T-helper 2 cell (primary cell): ENCODE measurements at regions not wholly inside any gene's neighbourhood (a gene's known extent, or its start where the extent isn't known, plus 50 kb on each side); places are given as distances from the start of the nearest gene placed in this dataset.

Experiments used
- DNase-seq, 5 experiments: peaks; one replicate each; pipeline versions ENCODE4 v3.0.0 to v3.0.0-alpha.2; 2012 to 2022

DNA sequence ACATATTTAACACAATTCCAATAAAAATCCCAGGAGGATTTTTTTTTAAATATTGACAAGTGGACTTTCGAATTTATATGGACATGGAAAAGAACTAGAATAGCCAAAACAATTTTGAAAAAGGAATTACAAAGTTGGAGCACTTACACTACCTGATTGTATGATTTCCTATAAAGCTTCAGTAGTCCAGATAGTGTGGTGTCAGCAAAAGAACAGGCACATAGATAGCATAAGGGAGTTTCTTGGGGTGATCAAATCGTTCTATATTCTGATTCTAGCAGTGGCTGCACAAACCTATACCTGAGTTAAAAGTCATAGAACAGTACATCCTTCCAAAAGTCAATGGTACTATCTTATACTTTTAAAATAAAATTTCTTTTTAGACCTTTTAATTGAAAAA is 66.4 kb upstream of the CES5A start:
- no peak for DNase-seq

- no peak for DNase-seq
These were observed 63.0 kb upstream of the CES5A start for GRCh38 chr16:55938126-55938525.

- DNase-seq = no peak
These were observed 57.9 kb upstream of the CES5A start for GRCh38 chr16:55933038-55933437.

DNA sequence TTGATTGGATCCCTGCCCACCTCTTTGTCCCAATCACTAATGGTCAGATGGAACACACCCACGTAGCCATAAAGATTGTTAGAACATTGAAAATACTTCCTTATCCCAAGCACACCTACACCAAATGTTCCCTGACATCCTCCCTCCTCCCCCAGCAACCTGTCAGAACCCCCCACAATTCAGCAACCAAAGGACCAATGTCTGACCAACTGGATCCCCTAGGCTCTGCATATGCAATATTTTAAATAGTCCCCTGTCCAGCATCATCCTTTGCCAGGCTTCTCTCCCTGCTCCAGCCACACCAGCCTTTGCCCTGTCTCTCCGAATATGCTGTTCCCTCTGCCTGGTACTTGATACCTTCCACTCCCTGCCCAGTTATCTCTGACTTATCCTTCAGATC is 54.9 kb upstream of the CES5A start:
- DNase-seq = no peak

- DNase-seq = no peak
These were observed 54.0 kb upstream of the CES5A start for GRCh38 chr16:55929181-55929580.

GRCh38 chr16:55925242-55925641 is 50.1 kb upstream of the CES5A start:
- DNase-seq = no peak
